ENCODE measurements at regions not wholly inside any gene's neighbourhood (a gene's known extent, or its start where the extent isn't known, plus 50 kb on each side); places are given as distances from the start of the nearest gene placed in this dataset.

DNA sequence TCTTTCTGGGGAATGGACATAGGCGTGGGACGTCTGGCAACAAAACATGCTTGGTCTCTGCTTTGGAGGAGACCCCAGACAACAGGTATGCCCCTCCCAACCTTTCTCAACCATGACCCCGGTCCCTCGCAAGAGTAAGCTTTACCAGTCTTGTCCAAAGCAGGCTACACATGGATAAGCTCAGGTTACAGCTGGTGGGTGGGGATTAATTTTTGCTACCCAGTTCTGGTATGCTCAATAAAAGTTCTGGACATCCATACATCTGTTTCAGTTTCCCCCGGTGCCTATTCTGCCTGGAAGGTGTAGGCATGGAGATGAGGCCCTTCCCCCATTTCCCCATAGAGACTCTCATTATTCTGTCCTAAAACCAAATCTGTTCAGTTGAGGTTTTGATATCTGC, 54.5 kb upstream of the NOCT start:
- TF ChIP-seq, protein P1, sequence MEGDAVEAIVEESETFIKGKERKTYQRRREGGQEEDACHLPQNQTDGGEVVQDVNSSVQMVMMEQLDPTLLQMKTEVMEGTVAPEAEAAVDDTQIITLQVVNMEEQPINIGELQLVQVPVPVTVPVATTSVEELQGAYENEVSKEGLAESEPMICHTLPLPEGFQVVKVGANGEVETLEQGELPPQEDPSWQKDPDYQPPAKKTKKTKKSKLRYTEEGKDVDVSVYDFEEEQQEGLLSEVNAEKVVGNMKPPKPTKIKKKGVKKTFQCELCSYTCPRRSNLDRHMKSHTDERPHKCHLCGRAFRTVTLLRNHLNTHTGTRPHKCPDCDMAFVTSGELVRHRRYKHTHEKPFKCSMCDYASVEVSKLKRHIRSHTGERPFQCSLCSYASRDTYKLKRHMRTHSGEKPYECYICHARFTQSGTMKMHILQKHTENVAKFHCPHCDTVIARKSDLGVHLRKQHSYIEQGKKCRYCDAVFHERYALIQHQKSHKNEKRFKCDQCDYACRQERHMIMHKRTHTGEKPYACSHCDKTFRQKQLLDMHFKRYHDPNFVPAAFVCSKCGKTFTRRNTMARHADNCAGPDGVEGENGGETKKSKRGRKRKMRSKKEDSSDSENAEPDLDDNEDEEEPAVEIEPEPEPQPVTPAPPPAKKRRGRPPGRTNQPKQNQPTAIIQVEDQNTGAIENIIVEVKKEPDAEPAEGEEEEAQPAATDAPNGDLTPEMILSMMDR (IDR thresholded peaks at IDR 0.05), result no peak
- no peak for TF ChIP-seq EP300 (IDR thresholded peaks at IDR 0.05)
- no peak for TF ChIP-seq POLR2A (IDR thresholded peaks at IDR 0.05)
